PC-9 (cell line): ENCODE measurements at regions not wholly inside any gene's neighbourhood (a gene's known extent, or its start where the extent isn't known, plus 50 kb on each side); places are given as distances from the start of the nearest gene placed in this dataset.
"Not testable (repeated sequence)": the region's sequence is repeated elsewhere in the genome, so short reads cannot be mapped to it uniquely, and the experiment has no call there.

ENCODE experiments used
- EZH2 ChIP-seq: fragments of 200-600 bp; sonication (generic); IDR thresholded peaks from 2 replicates; pipeline ENCODE4 v1.8.0; 2017; ENCODE audit warnings: antibody characterized with exemption, low read depth
- TF ChIP-seq, protein P1 (sequence below): fragments of 200-600 bp; sonication (generic); conservative IDR thresholded peaks from 2 replicates; pipeline ENCODE4 v1.6.1; 2017; ENCODE audit warnings: mixed run types, antibody characterized with exemption, mild to moderate bottlenecking, moderate library complexity

DNA sequence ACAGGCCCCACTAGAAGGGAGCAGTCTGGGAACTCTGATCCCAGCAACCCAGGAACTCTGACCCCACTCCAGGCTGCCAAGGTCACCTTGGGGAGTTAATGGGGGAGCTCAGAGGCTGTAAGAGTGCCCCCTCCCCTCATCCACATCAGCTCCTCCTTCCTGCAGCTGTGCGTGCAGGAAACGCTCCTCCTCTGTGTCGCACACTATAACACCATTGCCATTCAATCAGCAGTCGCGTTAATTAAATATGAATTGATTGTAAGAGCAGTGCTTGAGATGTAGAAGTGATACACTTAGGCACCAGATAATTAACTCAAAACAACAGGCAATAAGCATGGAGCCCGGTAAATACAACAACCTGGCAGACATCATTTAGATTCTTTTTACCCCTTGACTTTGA lies 205.7 kb downstream of the MATN1 start:
- TF ChIP-seq, protein P1, sequence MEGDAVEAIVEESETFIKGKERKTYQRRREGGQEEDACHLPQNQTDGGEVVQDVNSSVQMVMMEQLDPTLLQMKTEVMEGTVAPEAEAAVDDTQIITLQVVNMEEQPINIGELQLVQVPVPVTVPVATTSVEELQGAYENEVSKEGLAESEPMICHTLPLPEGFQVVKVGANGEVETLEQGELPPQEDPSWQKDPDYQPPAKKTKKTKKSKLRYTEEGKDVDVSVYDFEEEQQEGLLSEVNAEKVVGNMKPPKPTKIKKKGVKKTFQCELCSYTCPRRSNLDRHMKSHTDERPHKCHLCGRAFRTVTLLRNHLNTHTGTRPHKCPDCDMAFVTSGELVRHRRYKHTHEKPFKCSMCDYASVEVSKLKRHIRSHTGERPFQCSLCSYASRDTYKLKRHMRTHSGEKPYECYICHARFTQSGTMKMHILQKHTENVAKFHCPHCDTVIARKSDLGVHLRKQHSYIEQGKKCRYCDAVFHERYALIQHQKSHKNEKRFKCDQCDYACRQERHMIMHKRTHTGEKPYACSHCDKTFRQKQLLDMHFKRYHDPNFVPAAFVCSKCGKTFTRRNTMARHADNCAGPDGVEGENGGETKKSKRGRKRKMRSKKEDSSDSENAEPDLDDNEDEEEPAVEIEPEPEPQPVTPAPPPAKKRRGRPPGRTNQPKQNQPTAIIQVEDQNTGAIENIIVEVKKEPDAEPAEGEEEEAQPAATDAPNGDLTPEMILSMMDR = not testable (repeated sequence)
- TF ChIP-seq EZH2 = not testable (repeated sequence)
